ENCODE measurements at regions not wholly inside any gene's neighbourhood (a gene's known extent, or its start where the extent isn't known, plus 50 kb on each side); places are given as distances from the start of the nearest gene placed in this dataset.

- H3K4me3 Mint-ChIP-seq: no peak overlapping the region
- H3K9ac ChIP-seq (ENCODE audit: insufficient read depth, low read length, poor library complexity, severe bottlenecking): no peak overlapping the region
- no peaks in the 10 kb centered on the region for H3K36me3 Mint-ChIP-seq
- H3K27me3 ChIP-seq (ENCODE audit: control insufficient read depth in 2 of 2, insufficient read depth in 2 of 2, low read length in 2 of 2): no peaks in the 10 kb centered on the region
- H2AFZ ChIP-seq (ENCODE audit: insufficient read depth, low read depth, low read length, poor library complexity, severe bottlenecking): peak overlapping the region; percentile 65
- DNase-seq: no peak
- peaks cover under 1% of the 10 kb centered on the region for H3K4me1 Mint-ChIP-seq
- peaks cover 0 to 2% (median 0%) of the 10 kb centered on the region in 3 donors for H3K27me3 Mint-ChIP-seq (ENCODE audit: low read depth in 3 of 3)
- H3K27ac ChIP-seq (ENCODE audit: low read depth in 1 of 2, low read length in 2 of 2): no peak overlapping the region
- no peak overlapping the region for H3K27ac Mint-ChIP-seq
- peaks cover 0 to 2% (median 0%) of the 10 kb centered on the region in 7 donors for H3K9me3 Mint-ChIP-seq
- peaks cover 5 to 8% of the 10 kb centered on the region in 2 donors for H3K4me1 ChIP-seq (ENCODE audit: control insufficient read depth in 1 of 2, insufficient read depth in 2 of 2, low read length in 2 of 2)
- no peaks in the 10 kb centered on the region for H3K9me3 ChIP-seq (replicated peaks in 1 of 2; ENCODE audit: control insufficient read depth in 1 of 2, insufficient read depth in 1 of 2, low read length in 2 of 2)
- TF ChIP-seq, protein P1, sequence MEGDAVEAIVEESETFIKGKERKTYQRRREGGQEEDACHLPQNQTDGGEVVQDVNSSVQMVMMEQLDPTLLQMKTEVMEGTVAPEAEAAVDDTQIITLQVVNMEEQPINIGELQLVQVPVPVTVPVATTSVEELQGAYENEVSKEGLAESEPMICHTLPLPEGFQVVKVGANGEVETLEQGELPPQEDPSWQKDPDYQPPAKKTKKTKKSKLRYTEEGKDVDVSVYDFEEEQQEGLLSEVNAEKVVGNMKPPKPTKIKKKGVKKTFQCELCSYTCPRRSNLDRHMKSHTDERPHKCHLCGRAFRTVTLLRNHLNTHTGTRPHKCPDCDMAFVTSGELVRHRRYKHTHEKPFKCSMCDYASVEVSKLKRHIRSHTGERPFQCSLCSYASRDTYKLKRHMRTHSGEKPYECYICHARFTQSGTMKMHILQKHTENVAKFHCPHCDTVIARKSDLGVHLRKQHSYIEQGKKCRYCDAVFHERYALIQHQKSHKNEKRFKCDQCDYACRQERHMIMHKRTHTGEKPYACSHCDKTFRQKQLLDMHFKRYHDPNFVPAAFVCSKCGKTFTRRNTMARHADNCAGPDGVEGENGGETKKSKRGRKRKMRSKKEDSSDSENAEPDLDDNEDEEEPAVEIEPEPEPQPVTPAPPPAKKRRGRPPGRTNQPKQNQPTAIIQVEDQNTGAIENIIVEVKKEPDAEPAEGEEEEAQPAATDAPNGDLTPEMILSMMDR (IDR thresholded peaks at IDR 0.05): no peak
- intact Hi-C loops (cut with micrococcal nuclease): no loop called here
- no CpG with 5 or more reads among the region's 1 CpG for WGBS (ENCODE audit: insufficient coverage)
- no peaks in the 10 kb centered on the region for H3K36me3 ChIP-seq (replicated peaks in 1 of 2; ENCODE audit: control insufficient read depth in 1 of 2, insufficient read depth in 2 of 2, low read length in 2 of 2)
- H4K20me1 ChIP-seq (ENCODE audit: insufficient read depth, low read length): no peaks in the 10 kb centered on the region
- H3K79me2 ChIP-seq (ENCODE audit: insufficient read depth, low read length): no peaks in the 10 kb centered on the region
- H3K4me2 ChIP-seq (replicated peaks; ENCODE audit: extremely low read depth, low read length, poor library complexity, severe bottlenecking): peak overlapping the region; percentile 43
- no peak overlapping the region for H3K4me3 ChIP-seq (replicated peaks in 1 of 3; ENCODE audit: low read depth in 2 of 3, low read length in 3 of 3)
These were observed 94.9 kb upstream of the RBBP8 start for GRCh38 chr18:22838221-22838620.

DNA sequence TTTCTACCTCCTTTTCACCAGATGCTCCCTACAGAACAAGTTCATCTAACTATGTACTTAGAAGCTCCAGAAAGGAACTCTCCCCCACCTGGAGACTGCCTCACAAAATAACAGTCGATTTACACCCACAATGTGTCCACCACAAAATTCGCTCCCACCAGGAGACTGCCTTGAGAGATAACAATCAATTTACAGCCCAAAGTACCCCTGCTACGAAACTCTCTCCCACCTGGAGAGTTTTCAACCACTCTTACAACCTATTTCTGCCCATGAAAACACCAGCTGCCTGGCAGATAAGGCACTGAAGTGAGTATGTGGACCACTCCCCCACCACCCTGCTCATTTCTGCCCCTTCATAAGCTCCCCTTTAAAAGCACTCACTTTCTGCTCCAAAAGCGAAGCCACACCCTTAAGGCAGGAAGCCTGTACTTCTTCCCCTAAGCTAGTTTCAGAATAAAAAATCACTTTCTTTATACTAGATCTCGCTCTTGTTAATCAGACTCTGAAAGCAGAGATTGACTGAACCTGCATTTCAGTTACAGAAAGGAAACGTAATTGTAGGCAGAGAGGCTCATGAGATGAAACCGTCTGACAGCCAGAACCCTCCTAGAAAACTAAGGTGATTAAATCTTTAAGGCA is 94.4 kb upstream of the RBBP8 start:
- intact Hi-C loops (cut with micrococcal nuclease): no loop called here
- Histone ChIP-seq H2AFZ (ENCODE audit: insufficient read depth, low read depth, low read length, poor library complexity, severe bottlenecking) (peak overlapping the region; percentile 65), H3K4me1 (ENCODE audit: control insufficient read depth in 1 of 2, insufficient read depth in 2 of 2, low read length in 2 of 2) (peaks cover 5 to 8% of the 10 kb centered on the region in 2 donors), H3K9me3 (replicated peaks in 1 of 2; ENCODE audit: control insufficient read depth in 1 of 2, insufficient read depth in 1 of 2, low read length in 2 of 2) (no peaks in the 10 kb centered on the region), H3K4me2 (replicated peaks; ENCODE audit: extremely low read depth, low read length, poor library complexity, severe bottlenecking) (peak overlapping the region; percentile 43), H3K36me3 (replicated peaks in 1 of 2; ENCODE audit: control insufficient read depth in 1 of 2, insufficient read depth in 2 of 2, low read length in 2 of 2) (no peaks in the 10 kb centered on the region), H3K79me2 (ENCODE audit: insufficient read depth, low read length) (no peaks in the 10 kb centered on the region), H3K4me3 (replicated peaks in 1 of 3; ENCODE audit: low read depth in 2 of 3, low read length in 3 of 3) (peak overlapping the region in 1 of 3 experiments; percentile 41), H3K27ac (ENCODE audit: low read depth in 1 of 2, low read length in 2 of 2) (no peak overlapping the region), H4K20me1 (ENCODE audit: insufficient read depth, low read length) (no peaks in the 10 kb centered on the region), H3K27me3 (ENCODE audit: control insufficient read depth in 2 of 2, insufficient read depth in 2 of 2, low read length in 2 of 2) (no peaks in the 10 kb centered on the region), H3K9ac (ENCODE audit: insufficient read depth, low read length, poor library complexity, severe bottlenecking) (no peak overlapping the region)
- no peak for DNase-seq
- TF ChIP-seq, protein P1 (IDR thresholded peaks at IDR 0.05): no peak
- H3K27me3 Mint-ChIP-seq (ENCODE audit: low read depth in 3 of 3): peaks cover 0 to 2% (median 0%) of the 10 kb centered on the region in 3 donors
- no peaks in the 10 kb centered on the region for H3K4me1 Mint-ChIP-seq
- 52% methylated on average over 3 of the region's 7 CpGs for WGBS (ENCODE audit: insufficient coverage)
- no peak overlapping the region for H3K27ac Mint-ChIP-seq
- H3K36me3 Mint-ChIP-seq: no peaks in the 10 kb centered on the region
- peaks cover 0 to 2% (median 0%) of the 10 kb centered on the region in 7 donors for H3K9me3 Mint-ChIP-seq
- no peak overlapping the region for H3K4me3 Mint-ChIP-seq

Data from CD14-positive monocyte (primary cell).